Endodermal cell (in vitro differentiated cells): ENCODE measurements at regions not wholly inside any gene's neighbourhood (a gene's known extent, or its start where the extent isn't known, plus 50 kb on each side); places are given as distances from the start of the nearest gene placed in this dataset.

Experiments used
- DNase-seq: peaks from one replicate; pipeline ENCODE4 v3.0.0-alpha.2; 2017
- H3K27ac ChIP-seq: 2 replicates; pipeline ENCODE4 v1.5.1; 2013; ENCODE audit warnings: mild to moderate bottlenecking, low read depth, low read length, moderate library complexity
- H3K27me3 ChIP-seq: 2 replicates; pipeline ENCODE4 v1.6.1; 2013; ENCODE audit warnings: mild to moderate bottlenecking, low read length, moderate library complexity; ENCODE audit not compliant: insufficient read depth, control insufficient read depth, poor library complexity, severe bottlenecking
- H3K36me3 ChIP-seq: 2 replicates; pipeline ENCODE4 v1.7.0; 2013; ENCODE audit warnings: mild to moderate bottlenecking, low read length, moderate library complexity; ENCODE audit not compliant: control insufficient read depth, insufficient read depth
- H3K4me1 ChIP-seq: one replicate; pipeline ENCODE4 v1.7.0; 2013; ENCODE audit warnings: low read length; ENCODE audit not compliant: control insufficient read depth, insufficient read depth
- H3K4me3 ChIP-seq: 2 replicates; pipeline ENCODE4 v1.5.1; 2013; ENCODE audit warnings: mild to moderate bottlenecking, low read length, moderate library complexity
- H3K9ac ChIP-seq: 2 replicates; pipeline ENCODE4 v1.6.1; 2013; ENCODE audit warnings: mild to moderate bottlenecking, low read length, moderate library complexity; ENCODE audit not compliant: poor library complexity, severe bottlenecking; ENCODE audit errors: extremely low read depth
- H3K9me3 ChIP-seq: 2 replicates; pipeline ENCODE4 v1.6.1; 2013; ENCODE audit warnings: mild to moderate bottlenecking, low read length, moderate library complexity; ENCODE audit not compliant: control insufficient read depth
- H3K27ac Mint-ChIP-seq: 2 replicates; pipeline ENCODE4 v1.8.0; 2020; ENCODE audit warnings: mixed read lengths
- H3K27me3 Mint-ChIP-seq: 2 replicates; pipeline ENCODE4 v1.8.0; 2021; ENCODE audit warnings: mild to moderate bottlenecking, mixed read lengths; ENCODE audit not compliant: insufficient read depth
- H3K36me3 Mint-ChIP-seq: 2 replicates; pipeline ENCODE4 v1.8.0; 2020; ENCODE audit warnings: low read depth, mixed read lengths
- H3K4me1 Mint-ChIP-seq: 2 replicates; pipeline ENCODE4 v1.8.0; 2020; ENCODE audit warnings: mixed read lengths
- H3K4me3 Mint-ChIP-seq: 2 replicates; pipeline ENCODE4 v1.8.0; 2020; ENCODE audit warnings: mild to moderate bottlenecking, moderate library complexity, mixed read lengths
- H3K9me3 Mint-ChIP-seq: 2 replicates; pipeline ENCODE4 v1.8.0; 2020; ENCODE audit warnings: mild to moderate bottlenecking, mixed read lengths
- CTCF ChIP-seq: fragments of 200-600 bp; sonication (generic); conservative IDR thresholded peaks from 2 replicates; pipeline ENCODE4 v1.5.0; 2021; ENCODE audit warnings: antibody characterized with exemption, mild to moderate bottlenecking
- WGBS, 2 experiments: methylation state at CpG; one replicate each; pipeline versions ENCODE4 v1.1.5 to v1.1.7; 2013; ENCODE audit warnings: missing lambda C conversion rate in 2 of 2, mixed read lengths in 1 of 2; ENCODE audit not compliant: insufficient coverage in 1 of 2, insufficient read length in 1 of 2; 5-methylcytosine and 5-hydroxymethylcytosine counted together

GRCh38 chr15:23503576-23503975 is 56.5 kb upstream of the GOLGA6L2 start:
- Histone ChIP-seq H3K9me3 (peaks cover 50% of the 10 kb centered on the region), H3K27ac (no peak overlapping the region), H3K9ac (no peak overlapping the region), H3K36me3 (no peaks in the 10 kb centered on the region), H3K27me3 (no peaks in the 10 kb centered on the region), H3K4me3 (peak overlapping the region; percentile 33), H3K4me1 (no peaks in the 10 kb centered on the region)
- no peak for TF ChIP-seq CTCF
- Mint-ChIP-seq H3K4me3 (no peak overlapping the region), H3K36me3 (peaks cover 5% of the 10 kb centered on the region), H3K27me3 (no peaks in the 10 kb centered on the region), H3K27ac (no peak overlapping the region), H3K4me1 (peaks cover 10% of the 10 kb centered on the region), H3K9me3 (peaks cover 55% of the 10 kb centered on the region)
- 60 to 75% methylated on average over 2 to 3 of the region's 4 CpGs for WGBS, 2 experiments
- no peak for DNase-seq

GRCh38 chr15:23497710-23498111 is 50.7 kb upstream of the GOLGA6L2 start:
- 0 to 23% methylated on average over 1 to 2 of the region's 2 CpGs for WGBS, 2 experiments
- Histone ChIP-seq H3K27me3 (no peaks in the 10 kb centered on the region), H3K9ac (no peak overlapping the region), H3K4me3 (no peak overlapping the region), H3K4me1 (no peaks in the 10 kb centered on the region), H3K9me3 (peaks cover 29% of the 10 kb centered on the region), H3K27ac (no peak overlapping the region), H3K36me3 (no peaks in the 10 kb centered on the region)
- DNase-seq: no peak
- peaks cover 1% of the 10 kb centered on the region for H3K4me1 Mint-ChIP-seq
- H3K36me3 Mint-ChIP-seq: no peaks in the 10 kb centered on the region
- no peak overlapping the region for H3K27ac Mint-ChIP-seq
- H3K4me3 Mint-ChIP-seq: no peak overlapping the region
- peak; percentile 61 for TF ChIP-seq CTCF
- peaks cover 52% of the 10 kb centered on the region for H3K9me3 Mint-ChIP-seq
- no peaks in the 10 kb centered on the region for H3K27me3 Mint-ChIP-seq
